ENCODE measurements at regions not wholly inside any gene's neighbourhood (a gene's known extent, or its start where the extent isn't known, plus 50 kb on each side); places are given as distances from the start of the nearest gene placed in this dataset.

DNA sequence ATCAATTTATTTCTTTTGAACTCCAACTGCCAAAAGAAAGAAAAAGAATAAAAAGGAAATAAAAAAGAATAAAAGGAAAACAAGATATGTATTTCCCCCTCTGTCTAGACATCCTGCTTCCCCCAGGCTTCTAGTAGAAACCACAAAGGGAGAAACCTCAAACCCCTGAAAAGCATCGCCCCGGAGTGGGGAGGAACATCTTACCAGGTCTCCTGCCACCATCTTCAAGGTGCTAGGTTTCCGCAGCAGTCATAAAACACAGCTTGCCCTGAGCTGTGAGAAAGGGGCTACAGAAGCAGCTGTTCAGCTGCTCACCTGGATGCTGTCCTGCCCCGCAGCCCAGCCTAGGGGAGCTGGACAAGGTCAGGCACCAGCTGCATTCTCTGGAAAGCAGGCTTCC lies 487.7 kb downstream of the GADD45G start:
- Mint-ChIP-seq H3K27ac (no peak overlapping the region), H3K4me1 (peaks cover 20% of the 10 kb centered on the region), H3K4me3 (no peak overlapping the region), H3K36me3 (ENCODE audit: low read depth) (no peaks in the 10 kb centered on the region), H3K9me3 (no peaks in the 10 kb centered on the region), H3K27me3 (peaks cover 51% of the 10 kb centered on the region)
- peak; percentile 65 for ATAC-seq
- DNase-seq: no peak

DNA sequence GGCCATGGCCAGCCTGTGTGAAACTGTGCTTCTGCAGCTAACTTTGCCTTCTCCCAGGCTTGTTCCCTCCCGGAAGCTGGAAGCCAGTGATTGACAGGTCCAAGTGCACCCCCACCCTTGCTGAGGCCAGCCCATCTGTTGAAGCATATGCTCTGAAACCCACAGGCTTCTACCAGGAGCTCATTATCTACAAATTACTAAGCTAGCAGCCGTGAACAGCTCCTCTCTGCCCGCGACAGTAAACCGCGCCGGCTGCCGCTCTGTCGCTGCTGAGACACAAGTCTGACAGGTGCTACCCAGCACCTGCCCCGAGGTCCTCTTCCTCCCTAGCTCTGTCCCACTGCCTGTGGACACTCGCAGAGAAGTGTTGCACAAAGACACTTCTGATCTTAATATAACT lies 490.9 kb downstream of the GADD45G start:
- Mint-ChIP-seq H3K4me1 (peaks cover 20% of the 10 kb centered on the region), H3K4me3 (no peak overlapping the region), H3K36me3 (ENCODE audit: low read depth) (no peaks in the 10 kb centered on the region), H3K27me3 (peaks cover 44% of the 10 kb centered on the region), H3K27ac (no peak overlapping the region), H3K9me3 (no peaks in the 10 kb centered on the region)
- ATAC-seq (no peak), DNase-seq (no peak)

DNA sequence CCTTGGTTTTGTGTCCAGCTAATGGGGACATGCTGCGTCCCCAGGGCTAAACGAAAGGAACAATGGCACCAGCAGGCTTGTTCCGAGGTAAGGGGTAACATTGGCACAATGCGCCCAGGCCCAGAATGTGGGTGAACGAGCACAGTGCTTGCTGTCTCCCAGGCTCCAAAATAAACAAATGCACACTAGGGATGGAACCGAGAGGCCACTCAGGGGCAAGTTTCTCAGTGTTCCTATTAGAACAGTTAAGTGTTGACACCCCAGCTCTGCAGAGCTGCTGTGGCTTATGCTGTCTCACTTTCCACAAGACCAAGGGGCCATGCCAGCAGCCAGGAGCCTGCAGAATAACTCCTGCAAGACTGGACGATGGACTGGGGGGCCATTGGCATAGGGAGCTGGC lies 492.4 kb downstream of the GADD45G start:
- ATAC-seq (no peak), DNase-seq (no peak)
- Mint-ChIP-seq H3K27me3 (peaks cover 35% of the 10 kb centered on the region), H3K36me3 (ENCODE audit: low read depth) (no peaks in the 10 kb centered on the region), H3K4me1 (peaks cover 19% of the 10 kb centered on the region), H3K9me3 (no peaks in the 10 kb centered on the region), H3K4me3 (no peak overlapping the region), H3K27ac (no peak overlapping the region)

GRCh38 chr9:90098408-90098807 lies 493.6 kb downstream of the GADD45G start:
- Mint-ChIP-seq H3K9me3 (no peaks in the 10 kb centered on the region), H3K27ac (no peak overlapping the region), H3K27me3 (peaks cover 29% of the 10 kb centered on the region), H3K4me1 (peaks cover 10% of the 10 kb centered on the region), H3K4me3 (no peak overlapping the region), H3K36me3 (ENCODE audit: low read depth) (no peaks in the 10 kb centered on the region)
- ATAC-seq: no peak
- DNase-seq: no peak

DNA sequence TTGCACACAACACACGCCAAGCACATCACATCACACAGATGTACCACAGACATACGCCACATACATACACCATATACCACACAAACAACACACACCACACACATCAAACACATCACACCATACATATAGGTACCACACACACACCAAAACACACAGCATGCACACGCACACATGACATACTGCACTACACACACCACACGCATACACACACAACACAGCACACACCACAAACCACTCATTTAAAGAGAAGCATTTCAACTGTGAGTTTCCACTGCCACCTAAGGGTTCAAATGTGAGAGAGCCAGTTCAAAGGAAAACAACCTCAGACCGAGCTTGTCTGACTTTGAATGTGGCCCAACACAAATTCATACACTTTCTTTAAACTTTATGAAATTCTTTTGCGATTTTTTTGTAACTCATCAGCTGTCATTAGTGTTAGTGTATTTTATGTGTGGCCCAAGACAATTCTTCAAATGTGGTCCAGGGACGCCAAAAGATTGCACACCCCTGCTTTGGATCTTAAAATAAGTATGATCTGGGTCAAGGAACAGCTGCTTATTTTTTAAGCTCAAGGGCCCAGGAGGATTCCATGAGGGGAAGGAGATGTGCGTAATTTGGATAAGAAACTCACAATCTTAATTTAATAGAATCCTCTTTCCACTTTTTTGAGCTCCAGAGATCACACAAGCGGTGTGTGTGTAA lies 494.6 kb downstream of the GADD45G start:
- Mint-ChIP-seq H3K4me1 (peaks cover 6% of the 10 kb centered on the region), H3K4me3 (no peak overlapping the region), H3K27me3 (peaks cover 25% of the 10 kb centered on the region), H3K9me3 (no peaks in the 10 kb centered on the region), H3K36me3 (ENCODE audit: low read depth) (no peaks in the 10 kb centered on the region), H3K27ac (no peak overlapping the region)
- ATAC-seq (no peak), DNase-seq (no peak)

- no peaks in the 10 kb centered on the region for H3K36me3 Mint-ChIP-seq (ENCODE audit: low read depth)
- DNase-seq (no peak), ATAC-seq (no peak)
- H3K9me3 Mint-ChIP-seq: no peaks in the 10 kb centered on the region
- H3K27me3 Mint-ChIP-seq: peaks cover 22% of the 10 kb centered on the region
- no peak overlapping the region for H3K27ac Mint-ChIP-seq
- H3K4me1 Mint-ChIP-seq: peaks cover 6% of the 10 kb centered on the region
- H3K4me3 Mint-ChIP-seq: no peak overlapping the region
Measured at GRCh38 chr9:90100014-90100413, 495.2 kb downstream of the GADD45G start.

GRCh38 chr9:90102292-90102901 lies 497.6 kb downstream of the GADD45G start:
- H3K27ac Mint-ChIP-seq: no peak overlapping the region

DNA sequence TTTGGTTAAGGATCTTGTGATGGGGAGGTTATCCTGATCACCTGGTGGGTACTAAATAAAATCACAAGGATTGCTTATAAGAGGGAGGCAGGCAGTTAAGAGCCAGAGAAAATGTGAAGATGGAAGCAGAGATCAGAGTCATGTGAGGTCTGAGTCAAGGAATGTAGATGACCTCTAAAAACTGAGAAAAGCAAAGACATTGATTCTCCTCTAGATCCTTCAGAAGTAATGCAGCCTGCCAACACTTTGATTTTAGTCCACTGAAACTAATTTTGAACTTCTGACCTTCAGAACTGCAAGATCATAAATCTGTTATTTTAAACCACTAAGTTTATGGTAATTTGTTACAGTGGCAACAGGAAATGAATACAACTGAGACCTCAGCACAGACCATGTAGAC lies 499.0 kb downstream of the GADD45G start:
- H3K4me3 Mint-ChIP-seq: no peak overlapping the region
- no peak overlapping the region for H3K27ac Mint-ChIP-seq
- peaks cover 2% of the 10 kb centered on the region for H3K27me3 Mint-ChIP-seq
- peaks cover 6% of the 10 kb centered on the region for H3K4me1 Mint-ChIP-seq
- DNase-seq (no peak), ATAC-seq (no peak)
- no peaks in the 10 kb centered on the region for H3K9me3 Mint-ChIP-seq
- H3K36me3 Mint-ChIP-seq (ENCODE audit: low read depth): no peaks in the 10 kb centered on the region

More at GRCh38 chr9:90102292-90102901, 497.6 kb downstream of the GADD45G start:
- ATAC-seq (peak; percentile 99), DNase-seq (peak; percentile 76)
- Mint-ChIP-seq H3K27me3 (peaks cover 2% of the 10 kb centered on the region), H3K36me3 (ENCODE audit: low read depth) (no peaks in the 10 kb centered on the region), H3K4me3 (no peak overlapping the region), H3K4me1 (peaks cover 6% of the 10 kb centered on the region), H3K9me3 (no peaks in the 10 kb centered on the region)

- H3K4me1 Mint-ChIP-seq: peaks cover 6% of the 10 kb centered on the region
- no peaks in the 10 kb centered on the region for H3K9me3 Mint-ChIP-seq
- no peak overlapping the region for H3K4me3 Mint-ChIP-seq
- no peaks in the 10 kb centered on the region for H3K36me3 Mint-ChIP-seq (ENCODE audit: low read depth)
- no peak overlapping the region for H3K27ac Mint-ChIP-seq
- DNase-seq (no peak), ATAC-seq (no peak)
- H3K27me3 Mint-ChIP-seq: peaks cover 2% of the 10 kb centered on the region
Measured at GRCh38 chr9:90105773-90106172, 501.0 kb downstream of the GADD45G start.

GRCh38 chr9:90107040-90107725 lies 502.4 kb downstream of the GADD45G start:
- DNase-seq: no peak
- H3K36me3 Mint-ChIP-seq (ENCODE audit: low read depth): no peaks in the 10 kb centered on the region
- H3K9me3 Mint-ChIP-seq: no peaks in the 10 kb centered on the region
- no peak for ATAC-seq
- H3K4me3 Mint-ChIP-seq: no peak overlapping the region
- no peak overlapping the region for H3K27ac Mint-ChIP-seq
- peaks cover 3% of the 10 kb centered on the region for H3K4me1 Mint-ChIP-seq
- H3K27me3 Mint-ChIP-seq: peaks cover 4% of the 10 kb centered on the region

- Mint-ChIP-seq H3K9me3 (no peaks in the 10 kb centered on the region), H3K36me3 (ENCODE audit: low read depth) (no peaks in the 10 kb centered on the region), H3K27me3 (peaks cover 5% of the 10 kb centered on the region), H3K27ac (no peak overlapping the region), H3K4me1 (no peaks in the 10 kb centered on the region), H3K4me3 (no peak overlapping the region)
- no peak for ATAC-seq
- no peak for DNase-seq
Measured at GRCh38 chr9:90107726-90108655, 503.2 kb downstream of the GADD45G start.

DNA sequence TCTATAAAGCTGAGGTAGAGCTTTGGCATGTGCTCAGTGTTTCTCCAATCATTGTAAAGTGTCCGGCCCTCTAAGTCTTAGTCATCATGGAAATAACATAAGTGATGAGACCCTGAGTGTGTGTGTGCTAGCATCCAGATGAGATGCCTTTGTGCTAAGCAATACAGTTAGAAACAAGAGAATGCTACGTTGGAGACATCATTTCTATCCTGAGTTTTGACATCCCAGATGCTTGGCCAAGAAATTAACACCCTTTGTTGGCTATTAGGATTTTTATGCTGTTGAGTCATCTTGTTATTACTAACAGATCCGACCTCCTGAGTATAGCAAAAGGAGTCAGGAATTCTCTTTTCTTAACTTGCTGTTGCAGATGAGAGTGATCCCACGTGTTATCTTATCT lies 508.0 kb downstream of the GADD45G start:
- ATAC-seq (no peak), DNase-seq (no peak)
- Mint-ChIP-seq H3K4me1 (no peaks in the 10 kb centered on the region), H3K27ac (no peak overlapping the region), H3K4me3 (no peak overlapping the region), H3K36me3 (ENCODE audit: low read depth) (no peaks in the 10 kb centered on the region), H3K9me3 (no peaks in the 10 kb centered on the region), H3K27me3 (peaks cover 8% of the 10 kb centered on the region)

- Mint-ChIP-seq H3K36me3 (ENCODE audit: low read depth) (no peaks in the 10 kb centered on the region), H3K27ac (no peak overlapping the region), H3K9me3 (no peaks in the 10 kb centered on the region), H3K27me3 (peaks cover 8% of the 10 kb centered on the region), H3K4me1 (no peaks in the 10 kb centered on the region), H3K4me3 (no peak overlapping the region)
- no peak for DNase-seq
- no peak for ATAC-seq
Measured at GRCh38 chr9:90114641-90115425, 510.0 kb downstream of the GADD45G start.

GRCh38 chr9:90121762-90122161 lies 517.0 kb downstream of the GADD45G start:
- Mint-ChIP-seq H3K36me3 (ENCODE audit: low read depth) (peaks cover 3% of the 10 kb centered on the region), H3K4me3 (no peak overlapping the region), H3K9me3 (peaks cover 7% of the 10 kb centered on the region), H3K27ac (no peak overlapping the region), H3K27me3 (peaks cover 6% of the 10 kb centered on the region), H3K4me1 (no peaks in the 10 kb centered on the region)
- ATAC-seq (no peak), DNase-seq (no peak)

All from activated naive CD8-positive, alpha-beta T cell treated with anti-CD3 and anti-CD28 coated beads, Interleukin-2, amount 50 U/mL, for 24 hours (primary cell).